HepG2 (cell line): ENCODE measurements at regions not wholly inside any gene's neighbourhood (a gene's known extent, or its start where the extent isn't known, plus 50 kb on each side); places are given as distances from the start of the nearest gene placed in this dataset.

Experiments
- ATAC-seq: fragments of 200-7000 bp; cut with Tn5 transposase; 3 replicates; pipeline ENCODE4 v1.9.1; 2020; ENCODE audit warnings: mild to moderate bottlenecking, moderate library complexity
- BruUV-seq: library from RNA; stranded (reverse); fragments of 400-500 nt; replicated peaks from 2 replicates; lab custom pipeline; 2021; lab: Mats Ljungman, UMichigan
- CTCF ChIA-PET: fragments of 300-600 bp; formaldehyde crosslinking; extraction: SDS; loops from one replicate; lab custom pipeline; 2021; ENCODE audit warnings: low total read pairs, inconsistent platforms, low intra/inter-chr PET ratio; lab: Yijun Ruan, JAX
- POLR2A ChIA-PET: fragments of 350-600 bp; sonication (Branson Sonifier 250); formaldehyde crosslinking; loops from one replicate; lab custom pipeline; 2020; ENCODE audit warnings: antibody characterized with exemption, inconsistent platforms; lab: Yijun Ruan, JAX
- DNase-seq: peaks from one replicate; pipeline ENCODE4 v3.0.0-alpha.2; 2015; ENCODE audit warnings: low spot score
- FAIRE-seq: peaks from 3 replicates; lab custom pipeline; 2011; peaks lifted over from hg19 to GRCh38; lab: Jason Lieb, UNC
- H2AFZ ChIP-seq: one replicate; pipeline ENCODE4 v1.6.1; 2011; ENCODE audit warnings: low read length, inconsistent platforms
- H3K27ac ChIP-seq: fragments of 300-600 bp; 3 replicates; pipeline ENCODE4 v1.8.0; 2011; ENCODE audit warnings: mixed run types, mild to moderate bottlenecking, mixed read lengths, low read length, inconsistent platforms; ENCODE audit not compliant: insufficient read depth; ENCODE audit errors: extremely low read length
- H3K27me3 ChIP-seq, 2 experiments: fragments of 200-600 bp in 1 of 2; 2 replicates in 1 of 2; 3 replicates in 1 of 2; pipeline versions ENCODE4 v1.6.0 to v1.8.0; 2011; ENCODE audit warnings: low read length in 2 of 2, mild to moderate bottlenecking in 2 of 2, moderate library complexity in 2 of 2, inconsistent platforms in 1 of 2; ENCODE audit not compliant: insufficient read depth in 2 of 2, control insufficient read depth in 1 of 2
- H3K36me3 ChIP-seq, 2 experiments: fragments of 200-600 bp in 1 of 2; replicated peaks in 1 of 2; 2 replicates in 1 of 2; 3 replicates in 1 of 2; pipeline versions ENCODE4 v1.5.1 to v1.8.0; 2011; ENCODE audit warnings: low read length in 2 of 2, inconsistent platforms in 1 of 2; ENCODE audit not compliant: insufficient read depth in 2 of 2, control insufficient read depth in 1 of 2
- H3K4me1 ChIP-seq: 2 replicates; pipeline ENCODE4 v1.5.1; 2012; ENCODE audit warnings: low read length, inconsistent platforms; ENCODE audit not compliant: insufficient read depth
- H3K4me2 ChIP-seq: 2 replicates; pipeline ENCODE4 v1.6.0; 2011; ENCODE audit warnings: low read depth, low read length, inconsistent platforms
- H3K4me3 ChIP-seq, 3 experiments: fragments of 200-600 bp in 1 of 3; sonication (generic), shearing (Covaris generic) in 1 of 3; replicated peaks in 1 of 3; 2 replicates each; pipeline ENCODE4 v1.5.1; 2011 to 2016; ENCODE audit warnings: low read length in 3 of 3, inconsistent platforms in 2 of 3, low read depth in 2 of 3, mild to moderate bottlenecking in 2 of 3, control low read depth in 1 of 3, mixed read lengths in 1 of 3; ENCODE audit not compliant: insufficient read depth in 1 of 3
- H3K79me2 ChIP-seq: one replicate; pipeline ENCODE4 v1.6.1; 2011; ENCODE audit warnings: low read length, inconsistent platforms; ENCODE audit not compliant: insufficient read depth
- H3K9ac ChIP-seq: 2 replicates; pipeline ENCODE4 v1.6.0; 2011; ENCODE audit warnings: mild to moderate bottlenecking, low read depth, low read length, inconsistent platforms; ENCODE audit not compliant: insufficient read depth
- H3K9me3 ChIP-seq: 2 replicates; pipeline ENCODE4 v1.5.1; 2012; ENCODE audit warnings: mild to moderate bottlenecking, low read length
- H4K20me1 ChIP-seq: 2 replicates; pipeline ENCODE4 v1.6.0; 2011; ENCODE audit warnings: inconsistent platforms, mild to moderate bottlenecking, low read length, moderate library complexity; ENCODE audit not compliant: insufficient read depth
- ARID5B ChIP-seq: IDR thresholded peaks from 2 replicates; pipeline ENCODE4 v1.4.0; 2020; ENCODE audit warnings: mild to moderate bottlenecking, missing genetic modification reagents
- FOXJ3 ChIP-seq: sonication (generic); formaldehyde crosslinking; IDR thresholded peaks from 2 replicates; pipeline ENCODE4 v1.4.0; 2020; ENCODE audit warnings: missing genetic modification reagents, mild to moderate bottlenecking, borderline replicate concordance
- KAT7 ChIP-seq: IDR thresholded peaks from 2 replicates; pipeline ENCODE4 v1.6.1; 2018; ENCODE audit warnings: borderline replicate concordance, missing compliant biosample characterization
- KMT2B ChIP-seq: IDR thresholded peaks from 2 replicates; pipeline ENCODE4 v1.6.1; 2016; ENCODE audit warnings: missing genetic modification reagents, missing compliant biosample characterization
- NR2F6 ChIP-seq, 2 experiments: IDR thresholded peaks; 2 replicates each; pipeline ENCODE4 v1.6.1; 2016; ENCODE audit warnings: antibody characterized with exemption in 1 of 2, mild to moderate bottlenecking in 1 of 2
- RNF2 ChIP-seq: fragments of 450-650 bp; conservative IDR thresholded peaks from 2 replicates; pipeline ENCODE4 v1.6.1; 2016; ENCODE audit warnings: low read depth
- SNAPC5 ChIP-seq: sonication (generic); formaldehyde crosslinking; IDR thresholded peaks from 2 replicates; pipeline ENCODE4 v1.8.1; 2023; ENCODE audit warnings: mild to moderate bottlenecking, missing genetic modification reagents, borderline replicate concordance
- STAG1 ChIP-seq: sonication (generic); formaldehyde crosslinking; IDR thresholded peaks from 2 replicates; pipeline ENCODE4 v1.4.0; 2020; ENCODE audit warnings: missing genetic modification reagents
- THAP11 ChIP-seq: IDR thresholded peaks from 2 replicates; pipeline ENCODE4 v1.6.1; 2016; ENCODE audit warnings: missing biosample characterization, missing genetic modification reagents
- XBP1 ChIP-seq: sonication (generic); formaldehyde crosslinking; IDR thresholded peaks from 2 replicates; pipeline ENCODE4 v1.5.0; 2020; ENCODE audit warnings: missing genetic modification reagents
- ZBTB3 ChIP-seq: sonication (generic); formaldehyde crosslinking; IDR thresholded peaks from 2 replicates; pipeline ENCODE4 v1.4.0; 2020; ENCODE audit warnings: low read depth, mild to moderate bottlenecking, moderate library complexity, missing genetic modification reagents, borderline replicate concordance
- ZBTB44 ChIP-seq: sonication (generic); formaldehyde crosslinking; IDR thresholded peaks from 2 replicates; pipeline ENCODE4 v1.4.0; 2020; ENCODE audit warnings: missing genetic modification reagents
- ZNF281 ChIP-seq: sonication (generic); formaldehyde crosslinking; IDR thresholded peaks from 2 replicates; pipeline ENCODE4 v1.4.0; 2020; ENCODE audit warnings: missing genetic modification reagents, borderline replicate concordance
- ZNF557 ChIP-seq: sonication (generic); formaldehyde crosslinking; IDR thresholded peaks from 2 replicates; pipeline ENCODE4 v1.4.0; 2020; ENCODE audit warnings: missing genetic modification reagents
- ZNF564 ChIP-seq: sonication (generic); formaldehyde crosslinking; IDR thresholded peaks from 2 replicates; pipeline ENCODE4 v1.8.1; 2023; ENCODE audit warnings: mild to moderate bottlenecking, missing genetic modification reagents
- ZNF616 ChIP-seq: sonication (generic); formaldehyde crosslinking; IDR thresholded peaks from 2 replicates; pipeline ENCODE4 v1.5.0; 2020; ENCODE audit warnings: low read depth, mild to moderate bottlenecking, missing genetic modification reagents
- ZNF761 ChIP-seq: sonication (generic); formaldehyde crosslinking; conservative IDR thresholded peaks from 2 replicates; pipeline ENCODE4 v1.4.0; 2020; ENCODE audit warnings: mild to moderate bottlenecking, missing genetic modification reagents
- ZNF777 ChIP-seq: sonication (generic); formaldehyde crosslinking; IDR thresholded peaks from 2 replicates; pipeline ENCODE4 v1.4.0; 2020; ENCODE audit warnings: missing genetic modification reagents
- WGBS: methylation state at CpG from one replicate; pipeline ENCODE4 v1.1.6; 2017; ENCODE audit warnings: low lambda C conversion rate; 5-methylcytosine and 5-hydroxymethylcytosine counted together
- in situ Hi-C: cut with HindIII; loops from 2 replicates; pipeline ENCODE4 v1.10.0; 2017; ENCODE audit warnings: low pct_unique_long_range_greater_than_20kb; ENCODE audit not compliant: extremely low pct_ligation_motif_present
- intact Hi-C: fragments of 100-400 bp; cut with micrococcal nuclease; formaldehyde crosslinking; loops from one replicate; pipeline ENCODE4 v1.10.0; 2022; ENCODE audit not compliant: unreplicated experiment

GRCh38 chr20:40630099-40630498 is 58.9 kb downstream of the MAFB start (continued):
- TF ChIP-seq ZNF616 = no peak
- TF ChIP-seq NR2F6 (IDR thresholded peaks at IDR 0.05) = no peak
- TF ChIP-seq NR2F6 (CRISPR knock-in tag; IDR thresholded peaks at IDR 0.05) = no peak
- TF ChIP-seq ZNF564 (CRISPR knock-in tag) = no peak
- no peak for TF ChIP-seq KAT7 (CRISPR knock-in tag)
- no peak for TF ChIP-seq ZNF761 (CRISPR knock-in tag)
- TF ChIP-seq ZNF557 (CRISPR knock-in tag) = no peak

- H3K9ac ChIP-seq = no peak overlapping the region
- H3K9me3 ChIP-seq = peaks cover 4% of the 10 kb centered on the region; the same call in 1 of the 2 replicates
- FAIRE-seq (no peak), ATAC-seq (no peak), DNase-seq (no peak)
- H4K20me1 ChIP-seq = no peaks in the 10 kb centered on the region
- H3K27ac ChIP-seq = no peak overlapping the region
- no peak overlapping the region for H3K4me3 ChIP-seq
- no peaks in the 10 kb centered on the region for H3K79me2 ChIP-seq
- POLR2A ChIA-PET = no interaction called here
- peaks cover 0 to 8% of the 10 kb centered on the region in 2 experiments; a peak in 3 of 5 replicates for H3K27me3 ChIP-seq
- WGBS = 5% methylated on average over 10 of the region's 10 CpGs
- no peaks in the 10 kb centered on the region for H3K4me1 ChIP-seq
- H2AFZ ChIP-seq = no peak overlapping the region
- CTCF ChIA-PET = no interaction called here
- intact Hi-C loops (no loop called here), in situ Hi-C loops (no loop called here)
- no peak overlapping the region for H3K4me2 ChIP-seq
- no peaks in the 10 kb centered on the region for H3K36me3 ChIP-seq
- no TSS peak for BruUV-seq
- TF ChIP-seq RNF2 = no peak
- no peak for TF ChIP-seq ZBTB44
- no peak for TF ChIP-seq SNAPC5 (CRISPR knock-in tag)
- no peak for TF ChIP-seq XBP1 (CRISPR knock-in tag)
- no peak for TF ChIP-seq THAP11 (CRISPR knock-in tag)
- TF ChIP-seq STAG1 (CRISPR knock-in tag) = no peak
- TF ChIP-seq ZNF281 (CRISPR knock-in tag) = no peak
- no peak for TF ChIP-seq ZBTB3 (CRISPR knock-in tag)
- no peak for TF ChIP-seq ARID5B (CRISPR knock-in tag)
- no peak for TF ChIP-seq KMT2B
- no peak for TF ChIP-seq ZNF777
- no peak for TF ChIP-seq FOXJ3 (CRISPR knock-in tag)
Measured at GRCh38 chr20:40628877-40629276, 60.2 kb downstream of the MAFB start.
